RWPE1 (cell line): ENCODE measurements at regions not wholly inside any gene's neighbourhood (a gene's known extent, or its start where the extent isn't known, plus 50 kb on each side); places are given as distances from the start of the nearest gene placed in this dataset.

ENCODE experiments used
- CTCF ChIA-PET: fragments of 350-600 bp; sonication (Branson Sonifier 250); formaldehyde crosslinking; extraction: SDS; loops from one replicate; lab custom pipeline; 2021; lab: Yijun Ruan, JAX
- POLR2A ChIA-PET: fragments of 400-600 bp; formaldehyde crosslinking; extraction: SDS; loops from one replicate; lab custom pipeline; 2020; ENCODE audit warnings: antibody characterized with exemption; ENCODE audit not compliant: low non-redundant PET; lab: Yijun Ruan, JAX
- DNase-seq: peaks from one replicate; pipeline ENCODE4 v3.0.0; 2012; ENCODE audit warnings: low spot score
- H3K27ac ChIP-seq: fragments of 450-650 bp; 2 replicates; pipeline ENCODE4 v1.5.1; 2017
- TF ChIP-seq, protein P1 (sequence below): fragments of 450-650 bp; conservative IDR thresholded peaks from 2 replicates; pipeline ENCODE4 v1.5.1; 2017; ENCODE audit warnings: low read depth, mild to moderate bottlenecking

DNA sequence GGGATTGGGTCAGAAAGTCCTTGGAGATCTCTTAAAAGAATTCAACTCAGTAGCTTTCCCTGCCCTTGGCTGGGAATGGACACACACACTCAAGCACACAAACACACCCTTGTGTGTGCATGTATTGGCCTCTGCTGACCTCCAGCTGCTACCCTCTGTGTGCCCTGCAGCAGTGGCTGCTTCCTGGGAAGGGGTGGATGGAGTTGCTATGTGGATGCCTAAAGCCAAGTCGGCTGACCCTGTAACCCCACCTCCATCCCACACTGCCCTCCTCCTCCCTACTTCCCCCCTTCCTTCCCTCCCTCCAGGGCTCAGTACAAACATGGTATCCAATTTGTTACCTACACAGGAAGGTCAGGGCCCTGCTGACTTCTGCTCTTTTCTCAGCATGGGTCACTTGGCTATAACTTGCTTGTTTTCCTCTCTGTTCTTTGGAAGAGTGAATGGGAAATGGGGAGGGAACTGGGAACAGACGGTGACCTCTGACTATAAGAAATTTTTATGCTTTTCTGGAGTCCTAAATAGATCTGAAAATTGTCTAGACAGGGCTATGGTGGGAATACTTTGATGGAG is 351.6 kb upstream of the TBX3 start:
- no peak for DNase-seq
- H3K27ac ChIP-seq, result no peak overlapping the region
- POLR2A ChIA-PET, result no interaction called here
- TF ChIP-seq, protein P1, sequence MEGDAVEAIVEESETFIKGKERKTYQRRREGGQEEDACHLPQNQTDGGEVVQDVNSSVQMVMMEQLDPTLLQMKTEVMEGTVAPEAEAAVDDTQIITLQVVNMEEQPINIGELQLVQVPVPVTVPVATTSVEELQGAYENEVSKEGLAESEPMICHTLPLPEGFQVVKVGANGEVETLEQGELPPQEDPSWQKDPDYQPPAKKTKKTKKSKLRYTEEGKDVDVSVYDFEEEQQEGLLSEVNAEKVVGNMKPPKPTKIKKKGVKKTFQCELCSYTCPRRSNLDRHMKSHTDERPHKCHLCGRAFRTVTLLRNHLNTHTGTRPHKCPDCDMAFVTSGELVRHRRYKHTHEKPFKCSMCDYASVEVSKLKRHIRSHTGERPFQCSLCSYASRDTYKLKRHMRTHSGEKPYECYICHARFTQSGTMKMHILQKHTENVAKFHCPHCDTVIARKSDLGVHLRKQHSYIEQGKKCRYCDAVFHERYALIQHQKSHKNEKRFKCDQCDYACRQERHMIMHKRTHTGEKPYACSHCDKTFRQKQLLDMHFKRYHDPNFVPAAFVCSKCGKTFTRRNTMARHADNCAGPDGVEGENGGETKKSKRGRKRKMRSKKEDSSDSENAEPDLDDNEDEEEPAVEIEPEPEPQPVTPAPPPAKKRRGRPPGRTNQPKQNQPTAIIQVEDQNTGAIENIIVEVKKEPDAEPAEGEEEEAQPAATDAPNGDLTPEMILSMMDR, result no peak
- CTCF ChIA-PET, result no interaction called here

DNA sequence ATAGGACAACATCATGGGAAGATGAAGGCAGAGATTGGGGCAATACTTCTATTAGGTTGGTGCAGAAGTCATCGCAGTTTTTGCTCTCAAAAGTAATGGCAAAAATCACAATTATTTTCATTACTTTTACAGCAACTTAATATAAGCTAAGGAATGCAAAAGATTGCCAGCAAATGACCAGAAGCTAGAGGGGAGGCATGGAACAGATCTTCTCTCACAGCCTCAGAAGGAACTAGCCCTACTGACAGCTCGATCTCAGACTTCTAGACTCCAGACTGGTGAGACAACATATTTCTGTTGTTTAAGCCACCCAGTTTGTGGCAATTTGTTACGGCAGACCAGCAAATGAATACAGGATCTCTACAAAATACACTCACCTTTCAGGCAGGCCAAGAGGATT is 348.5 kb upstream of the TBX3 start:
- CTCF ChIA-PET, result no interaction called here
- POLR2A ChIA-PET, result no interaction called here
- H3K27ac ChIP-seq, result no peak overlapping the region
- no peak for DNase-seq
- TF ChIP-seq, protein P1, result no peak

DNA sequence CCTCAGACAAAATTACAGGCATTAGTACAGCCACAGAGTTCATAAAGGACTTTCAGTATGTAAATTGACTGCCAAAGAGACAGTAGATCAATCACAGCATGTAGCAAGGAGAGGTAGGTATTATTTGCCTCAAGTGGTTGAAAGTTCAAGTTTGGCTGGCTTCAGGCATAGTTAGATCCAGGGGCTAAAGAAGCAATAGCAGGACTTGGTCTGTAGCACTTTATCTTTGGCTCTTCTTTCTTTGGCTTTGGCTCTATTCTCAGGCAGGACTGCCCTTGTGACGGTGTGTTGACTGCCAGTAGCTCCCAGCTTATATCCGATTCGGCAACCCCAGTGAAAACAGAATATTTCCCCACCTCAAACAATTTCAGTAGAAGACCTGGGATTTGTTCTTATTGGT is 346.0 kb upstream of the TBX3 start:
- ChIA-PET POLR2A (no interaction called here), CTCF (no interaction called here)
- TF ChIP-seq, protein P1, result no peak
- DNase-seq, result no peak
- no peak overlapping the region for H3K27ac ChIP-seq

DNA sequence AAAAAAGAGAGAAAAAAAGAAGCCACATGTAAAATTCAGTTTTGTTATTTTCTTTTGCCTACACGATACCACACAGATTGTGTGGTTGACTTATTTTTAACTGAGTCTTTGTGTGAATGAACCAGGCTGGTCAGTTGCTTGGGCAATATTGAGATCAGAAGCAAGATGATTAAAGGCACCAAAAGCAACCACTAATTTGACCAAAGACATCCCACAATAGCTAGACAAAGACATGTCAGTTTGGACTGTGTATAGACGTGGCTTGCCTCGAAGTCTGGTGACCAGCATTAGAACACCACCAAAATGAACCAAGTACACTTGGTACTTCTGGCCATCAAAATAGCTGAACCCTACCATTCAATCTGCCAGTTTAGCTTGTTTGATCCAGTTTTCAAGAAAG is 340.6 kb upstream of the TBX3 start:
- H3K27ac ChIP-seq, result no peak overlapping the region
- ChIA-PET CTCF (interaction anchor here (0.7 kb wide), 1 partner anchor 33 kb away, joined by 3 read pairs; no protein-coding TSS in a partner anchor), POLR2A (no interaction called here)
- no peak for DNase-seq
- TF ChIP-seq, protein P1, result no peak

DNA sequence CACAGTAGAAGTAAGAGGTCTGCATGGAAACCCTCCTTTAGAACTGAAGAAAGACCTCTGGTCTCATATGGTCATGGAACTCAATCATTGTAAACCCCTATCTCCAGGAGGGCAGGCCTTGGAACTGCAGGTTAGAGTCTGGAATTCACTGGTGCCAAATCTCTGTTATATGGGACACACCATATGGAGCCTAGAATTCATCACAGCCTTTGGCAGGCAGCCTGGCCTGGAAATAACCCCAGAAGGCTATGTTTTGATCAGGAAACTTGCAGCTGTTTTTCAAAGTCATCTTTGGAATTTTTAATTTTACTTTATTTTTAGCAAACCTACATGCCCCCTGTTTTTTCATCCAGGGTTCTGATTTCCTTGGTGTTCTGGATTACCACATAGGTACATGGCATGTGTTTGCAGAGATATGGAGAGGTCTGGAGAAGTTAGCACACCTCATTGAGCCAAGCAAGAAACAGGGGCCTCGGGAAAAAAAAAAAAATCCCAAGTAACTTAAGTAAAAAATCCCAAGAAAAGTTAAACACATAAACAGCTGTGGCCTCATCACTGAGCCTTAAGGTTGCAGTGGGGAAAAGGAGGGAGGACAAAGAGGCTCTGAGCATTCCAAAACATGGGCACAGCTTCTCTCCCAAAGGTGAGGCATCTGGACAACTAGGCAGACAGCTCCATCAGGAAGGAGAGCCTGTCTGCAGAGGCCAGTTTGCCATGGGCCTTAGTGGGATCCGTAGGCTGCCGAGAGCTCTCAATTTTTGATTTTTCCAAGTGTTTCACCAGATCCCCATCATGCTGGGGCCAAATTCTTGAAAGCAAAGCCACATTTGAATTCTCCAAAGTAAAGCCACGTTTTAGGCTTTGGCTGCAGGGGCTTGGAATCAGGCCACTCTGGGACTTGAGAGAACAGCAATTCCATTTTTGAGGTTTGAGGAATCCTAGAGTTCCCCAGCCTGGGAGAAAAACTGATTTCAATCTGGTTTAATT is 339.6 kb upstream of the TBX3 start:
- DNase-seq, result no peak
- POLR2A ChIA-PET, result no interaction called here
- TF ChIP-seq, protein P1, result no peak

DNA sequence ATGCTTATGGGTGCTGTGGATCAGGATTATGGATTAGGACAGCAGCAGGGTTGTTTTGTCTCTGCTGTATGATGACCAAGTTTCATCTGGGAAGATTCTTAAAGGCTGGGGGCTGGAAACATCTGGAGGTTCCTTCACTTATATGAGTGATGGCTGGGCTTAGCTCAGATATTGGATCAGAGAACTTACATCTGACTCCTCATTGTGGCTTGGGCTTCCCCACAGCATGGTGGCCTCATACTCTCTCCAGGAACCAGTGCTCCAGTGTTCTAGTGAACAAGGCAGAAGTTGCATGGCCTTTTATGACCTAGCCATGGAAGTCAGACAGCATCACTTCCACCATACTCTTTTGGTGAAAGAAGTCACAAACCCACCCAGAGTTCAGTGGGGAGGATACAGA is 336.1 kb upstream of the TBX3 start:
- POLR2A ChIA-PET, result no interaction called here
- no peak for DNase-seq
- H3K27ac ChIP-seq, result no peak overlapping the region
- TF ChIP-seq, protein P1, result no peak
- CTCF ChIA-PET, result no interaction called here

More for the DNA sequence above, 339.6 kb upstream of the TBX3 start:
- CTCF ChIA-PET, result interaction anchor here (0.7 kb wide), 2 partner anchors 32 to 80 kb away, joined by 3 read pairs; no protein-coding TSS in a partner anchor
- no peak overlapping the region for H3K27ac ChIP-seq
